ENCODE measurements at regions not wholly inside any gene's neighbourhood (a gene's known extent, or its start where the extent isn't known, plus 50 kb on each side); places are given as distances from the start of the nearest gene placed in this dataset.

DNA sequence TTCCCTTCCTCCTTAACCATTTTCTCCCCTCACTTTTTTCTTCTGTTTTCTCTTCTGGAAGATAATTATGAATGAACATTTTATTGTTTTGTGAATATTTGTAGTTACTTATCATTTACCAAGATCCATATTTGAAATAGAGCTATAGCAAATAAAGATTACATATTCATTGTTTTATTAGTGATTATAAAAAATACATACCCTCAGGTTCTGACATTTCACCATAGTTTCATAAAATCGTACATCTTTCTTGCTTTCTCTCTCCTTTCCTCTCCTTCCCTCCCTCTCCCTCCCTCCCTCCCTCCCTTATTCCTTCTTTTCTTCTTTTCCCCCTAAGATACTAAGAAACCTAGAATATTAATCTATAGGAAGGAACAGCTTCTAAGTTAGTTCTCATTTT lies 410.9 kb upstream of the GOLIM4 start:
- no peak for TF ChIP-seq CREB1 (IDR thresholded peaks at IDR 0.05; ENCODE audit: low read depth)
- TF ChIP-seq TEAD4 (IDR thresholded peaks at IDR 0.05): no peak
- no peak for TF ChIP-seq TAF1 (IDR thresholded peaks at IDR 0.05; ENCODE audit: low read depth)
- no peak for TF ChIP-seq CEBPB (IDR thresholded peaks at IDR 0.05)
- TF ChIP-seq RAD21 (IDR thresholded peaks at IDR 0.05; ENCODE audit: low read depth): no peak
